OCI-LY3 (cell line): ENCODE measurements at regions not wholly inside any gene's neighbourhood (a gene's known extent, or its start where the extent isn't known, plus 50 kb on each side); places are given as distances from the start of the nearest gene placed in this dataset.

Source experiments
- H2AFZ ChIP-seq: fragments of 200-600, 300-600 bp; shearing (Covaris generic); 2 replicates; pipeline ENCODE4 v1.6.0; 2014; ENCODE audit warnings: antibody characterized with exemption, low read depth, low read length
- H3K27ac ChIP-seq: fragments of 200-600, 300-600 bp; sonication (generic); 2 replicates; pipeline ENCODE4 v1.5.1; 2014; ENCODE audit warnings: mild to moderate bottlenecking, low read length, moderate library complexity, mixed read lengths
- H3K27me3 ChIP-seq: fragments of 200-600, 300-600 bp; sonication (generic); 2 replicates; pipeline ENCODE4 v1.6.1; 2014; ENCODE audit warnings: low read depth, low read length, mixed read lengths
- H3K36me3 ChIP-seq: fragments of 200-600, 300-600 bp; sonication (generic); replicated peaks from 2 replicates; pipeline ENCODE3; 2014; ENCODE audit warnings: low read depth, low read length, mixed read lengths
- H3K4me1 ChIP-seq: fragments of 300-600, 200-600 bp; sonication (generic); 2 replicates; pipeline ENCODE4 v1.6.1; 2014; ENCODE audit warnings: low read length, mixed read lengths
- H3K4me2 ChIP-seq: fragments of 200-600, 300-600 bp; sonication (generic); 2 replicates; pipeline ENCODE4 v1.6.1; 2014; ENCODE audit warnings: low read length, mixed read lengths
- H3K4me3 ChIP-seq: fragments of 300-600, 200-600 bp; sonication (generic); 2 replicates; pipeline ENCODE4 v1.5.1; 2014; ENCODE audit warnings: antibody characterized with exemption, mild to moderate bottlenecking, low read length, moderate library complexity
- H3K79me2 ChIP-seq: fragments of 300-600, 200-600 bp; shearing (Covaris generic); 2 replicates; pipeline ENCODE4 v1.6.1; 2014; ENCODE audit warnings: mild to moderate bottlenecking, low read length, mixed read lengths
- H3K9ac ChIP-seq: fragments of 300-600, 200-600 bp; shearing (Covaris generic); 2 replicates; pipeline ENCODE4 v1.6.0; 2014; ENCODE audit warnings: mild to moderate bottlenecking, low read length, moderate library complexity
- H3K9me3 ChIP-seq: fragments of 200-600, 300-600 bp; shearing (Covaris generic); 2 replicates; pipeline ENCODE4 v1.6.1; 2014; ENCODE audit warnings: low read length, mixed read lengths; ENCODE audit not compliant: insufficient read depth
- H4K20me1 ChIP-seq: fragments of 200-600, 300-600 bp; sonication (generic); 2 replicates; pipeline ENCODE4 v1.6.1; 2016; ENCODE audit warnings: low read length, mixed read lengths; ENCODE audit not compliant: insufficient read depth
- EZH2phosphoT487 ChIP-seq: fragments of 200-600 bp; shearing (Covaris generic); IDR thresholded peaks from 2 replicates; pipeline ENCODE4 v1.6.1; 2018; ENCODE audit warnings: antibody characterized with exemption, mixed run types, low read depth
- TF ChIP-seq, protein P1 (sequence below): fragments of 200-600, 300-600 bp; sonication (generic); IDR thresholded peaks from 2 replicates; pipeline ENCODE4 v1.5.1; 2014; ENCODE audit warnings: antibody characterized with exemption, low read length, low read depth

DNA sequence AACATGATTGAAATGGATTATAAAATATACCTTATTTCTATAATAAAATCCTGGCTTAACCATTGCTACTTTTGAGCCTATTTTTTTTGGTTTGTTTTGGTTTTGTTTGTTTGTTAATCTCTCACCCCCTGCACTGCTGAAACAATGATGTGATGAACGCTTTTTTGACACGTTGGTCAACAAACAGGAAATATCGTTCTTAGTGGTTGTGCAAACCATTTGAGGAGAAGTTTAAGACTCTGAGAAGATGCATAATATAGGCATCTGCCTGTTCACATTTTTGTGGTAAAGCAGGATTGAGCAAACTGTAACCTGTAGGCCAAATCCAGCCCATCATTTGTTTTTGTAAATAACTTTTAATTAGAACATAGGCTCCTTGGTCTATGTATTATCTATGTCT is 75.5 kb upstream of the MDFIC2 start:
- TF ChIP-seq EZH2phosphoT487, result no peak
- TF ChIP-seq, protein P1, sequence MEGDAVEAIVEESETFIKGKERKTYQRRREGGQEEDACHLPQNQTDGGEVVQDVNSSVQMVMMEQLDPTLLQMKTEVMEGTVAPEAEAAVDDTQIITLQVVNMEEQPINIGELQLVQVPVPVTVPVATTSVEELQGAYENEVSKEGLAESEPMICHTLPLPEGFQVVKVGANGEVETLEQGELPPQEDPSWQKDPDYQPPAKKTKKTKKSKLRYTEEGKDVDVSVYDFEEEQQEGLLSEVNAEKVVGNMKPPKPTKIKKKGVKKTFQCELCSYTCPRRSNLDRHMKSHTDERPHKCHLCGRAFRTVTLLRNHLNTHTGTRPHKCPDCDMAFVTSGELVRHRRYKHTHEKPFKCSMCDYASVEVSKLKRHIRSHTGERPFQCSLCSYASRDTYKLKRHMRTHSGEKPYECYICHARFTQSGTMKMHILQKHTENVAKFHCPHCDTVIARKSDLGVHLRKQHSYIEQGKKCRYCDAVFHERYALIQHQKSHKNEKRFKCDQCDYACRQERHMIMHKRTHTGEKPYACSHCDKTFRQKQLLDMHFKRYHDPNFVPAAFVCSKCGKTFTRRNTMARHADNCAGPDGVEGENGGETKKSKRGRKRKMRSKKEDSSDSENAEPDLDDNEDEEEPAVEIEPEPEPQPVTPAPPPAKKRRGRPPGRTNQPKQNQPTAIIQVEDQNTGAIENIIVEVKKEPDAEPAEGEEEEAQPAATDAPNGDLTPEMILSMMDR, result no peak
- no peaks in the 10 kb centered on the region for H3K27me3 ChIP-seq
- no peak overlapping the region for H3K4me3 ChIP-seq
- H3K4me2 ChIP-seq, result no peak overlapping the region
- no peak overlapping the region for H3K9ac ChIP-seq
- no peaks in the 10 kb centered on the region for H4K20me1 ChIP-seq
- H3K27ac ChIP-seq, result no peak overlapping the region
- no peaks in the 10 kb centered on the region for H3K36me3 ChIP-seq
- H3K9me3 ChIP-seq, result no peaks in the 10 kb centered on the region
- H3K4me1 ChIP-seq, result peaks cover 9% of the 10 kb centered on the region
- H2AFZ ChIP-seq, result no peak overlapping the region
- H3K79me2 ChIP-seq, result no peaks in the 10 kb centered on the region

DNA sequence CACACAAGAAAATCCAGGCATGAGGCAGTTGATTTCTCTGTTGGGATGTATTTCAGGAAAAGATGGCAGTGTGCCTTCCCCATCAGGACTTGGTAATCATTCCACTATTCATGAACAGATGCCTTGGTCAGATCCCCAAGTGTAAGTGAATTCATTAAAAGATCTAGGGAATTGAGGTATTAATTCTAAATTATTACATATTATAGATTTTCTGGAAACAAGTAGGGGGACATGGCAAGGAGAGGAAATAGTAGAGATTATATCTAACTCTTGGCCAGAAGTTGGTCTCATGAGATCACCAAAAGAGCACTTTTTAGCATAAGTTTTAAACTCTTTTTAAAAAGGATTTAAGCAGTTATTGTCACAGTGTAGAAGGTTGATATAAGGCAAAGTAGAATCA is 74.4 kb upstream of the MDFIC2 start:
- Histone ChIP-seq H3K27ac (no peak overlapping the region), H2AFZ (no peak overlapping the region), H3K4me1 (peaks cover 16% of the 10 kb centered on the region), H3K9me3 (no peaks in the 10 kb centered on the region), H3K4me3 (no peak overlapping the region), H4K20me1 (no peaks in the 10 kb centered on the region), H3K79me2 (no peaks in the 10 kb centered on the region), H3K9ac (no peak overlapping the region), H3K27me3 (no peaks in the 10 kb centered on the region), H3K36me3 (no peaks in the 10 kb centered on the region), H3K4me2 (no peak overlapping the region)
- no peak for TF ChIP-seq EZH2phosphoT487
- TF ChIP-seq, protein P1, result no peak

DNA sequence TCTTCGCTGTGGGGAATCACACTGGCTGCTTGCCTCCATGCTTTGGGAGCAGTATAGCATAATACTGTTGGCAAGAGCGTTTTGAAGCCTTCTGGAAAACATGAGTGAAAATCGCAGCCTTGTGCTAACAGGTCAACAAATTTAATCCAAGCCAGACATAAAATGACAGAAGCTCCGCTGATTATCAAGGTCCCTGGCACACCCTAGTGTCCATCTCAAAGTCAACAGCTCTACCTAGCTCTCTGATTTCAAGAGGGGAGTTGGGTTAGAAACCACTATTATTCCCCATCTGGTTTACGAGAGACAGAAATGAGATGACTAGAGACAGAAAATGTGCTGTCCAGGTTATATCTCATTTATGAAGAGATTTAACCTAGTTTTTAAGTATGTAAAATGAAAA is 73.6 kb upstream of the MDFIC2 start:
- Histone ChIP-seq H3K27me3 (no peaks in the 10 kb centered on the region), H3K4me3 (no peak overlapping the region), H3K27ac (no peak overlapping the region), H2AFZ (no peak overlapping the region), H3K4me1 (peaks cover 16% of the 10 kb centered on the region), H3K4me2 (no peak overlapping the region), H3K9ac (no peak overlapping the region), H3K9me3 (no peaks in the 10 kb centered on the region), H3K36me3 (no peaks in the 10 kb centered on the region), H4K20me1 (no peaks in the 10 kb centered on the region), H3K79me2 (no peaks in the 10 kb centered on the region)
- TF ChIP-seq EZH2phosphoT487, result no peak
- TF ChIP-seq, protein P1, result peak; percentile 18; the same call in 1 of the 2 replicates

DNA sequence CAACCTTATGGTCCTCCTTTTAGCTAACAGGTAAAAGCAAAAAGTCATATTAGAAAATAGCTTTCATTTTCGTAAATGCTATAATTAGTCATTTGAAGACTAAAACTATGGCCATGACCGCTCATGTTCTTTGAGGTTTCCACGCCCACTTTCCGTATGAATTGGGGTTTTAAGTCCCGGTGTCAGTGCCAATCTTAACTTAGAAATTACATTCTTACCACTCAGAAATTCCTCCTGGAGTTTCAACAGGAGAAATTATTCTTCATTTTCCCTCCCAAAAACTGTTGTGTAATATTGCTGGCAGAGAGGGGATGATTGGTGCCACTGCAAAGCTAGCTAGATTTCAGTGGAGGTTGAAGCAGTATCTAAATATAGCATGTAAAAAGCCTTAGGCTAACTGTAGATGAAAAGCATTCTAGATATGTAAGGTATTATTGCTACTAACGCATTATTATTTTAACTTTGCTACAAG is 71.0 kb upstream of the MDFIC2 start:
- no peaks in the 10 kb centered on the region for H3K9me3 ChIP-seq
- peak overlapping the region; percentile 58 for H3K4me3 ChIP-seq
- peak overlapping the region; percentile 59 for H2AFZ ChIP-seq
- no peaks in the 10 kb centered on the region for H3K79me2 ChIP-seq
- no peaks in the 10 kb centered on the region for H3K36me3 ChIP-seq
- no peaks in the 10 kb centered on the region for H4K20me1 ChIP-seq
- H3K9ac ChIP-seq, result no peak overlapping the region
- no peaks in the 10 kb centered on the region for H3K27me3 ChIP-seq
- TF ChIP-seq EZH2phosphoT487, result no peak
- TF ChIP-seq, protein P1, result no peak
- H3K27ac ChIP-seq, result 0 out of 2 replicates have a peak overlapping the region, but pooled peaks have one; percentile 3
- peaks cover 16% of the 10 kb centered on the region for H3K4me1 ChIP-seq
- peak overlapping the region; percentile 85 for H3K4me2 ChIP-seq
